ENCODE measurements at regions not wholly inside any gene's neighbourhood (a gene's known extent, or its start where the extent isn't known, plus 50 kb on each side); places are given as distances from the start of the nearest gene placed in this dataset.
A peak's percentile ranks its signal among the peaks of the same experiment; 100 is the strongest.

- H3K27me3 ChIP-seq (ENCODE audit: control insufficient read depth, insufficient read depth, low read length, poor library complexity, severe bottlenecking), result no peaks in the 10 kb centered on the region
- no peaks in the 10 kb centered on the region for H3K9me3 ChIP-seq (ENCODE audit: control insufficient read depth, low read length)
- Mint-ChIP-seq H3K9me3 (no peaks in the 10 kb centered on the region), H3K36me3 (ENCODE audit: low read depth) (no peaks in the 10 kb centered on the region), H3K27ac (peak overlapping the region; percentile 35), H3K27me3 (ENCODE audit: insufficient read depth) (peaks cover 2% of the 10 kb centered on the region), H3K4me1 (peaks cover 62% of the 10 kb centered on the region), H3K4me3 (no peak overlapping the region)
- peak; percentile 47 for DNase-seq
- no peaks in the 10 kb centered on the region for H3K36me3 ChIP-seq (ENCODE audit: control insufficient read depth, insufficient read depth, low read length)
- no peak overlapping the region for H3K27ac ChIP-seq (ENCODE audit: low read depth, low read length)
- H3K4me3 ChIP-seq (ENCODE audit: low read length), result no peak overlapping the region
- H3K9ac ChIP-seq (ENCODE audit: extremely low read depth, low read length, poor library complexity, severe bottlenecking), result no peak overlapping the region
- 87% methylated on average over 2 of the region's 2 CpGs; no CpG with 5 or more reads in 1 of the 2 experiments for WGBS, 2 experiments (ENCODE audit: insufficient coverage in 1 of 2, insufficient read length in 1 of 2)
- H3K4me1 ChIP-seq (ENCODE audit: control insufficient read depth, insufficient read depth, low read length), result peaks cover 17% of the 10 kb centered on the region
- no peak for TF ChIP-seq CTCF (conservative IDR thresholded peaks at IDR 0.05)
Measured at GRCh38 chr2:16950436-16950835, 284.8 kb upstream of the CYRIA start.

- no peak for TF ChIP-seq CTCF (conservative IDR thresholded peaks at IDR 0.05)
- H3K27ac Mint-ChIP-seq, result peak overlapping the region; percentile 11
Measured at GRCh38 chr2:16948710-16949109, 283.1 kb upstream of the CYRIA start.

GRCh38 chr2:16948053-16948452, 282.4 kb upstream of the CYRIA start:
- Histone ChIP-seq H3K4me1 (ENCODE audit: control insufficient read depth, insufficient read depth, low read length) (peaks cover 17% of the 10 kb centered on the region), H3K9me3 (ENCODE audit: control insufficient read depth, low read length) (no peaks in the 10 kb centered on the region), H3K27me3 (ENCODE audit: control insufficient read depth, insufficient read depth, low read length, poor library complexity, severe bottlenecking) (no peaks in the 10 kb centered on the region), H3K9ac (ENCODE audit: extremely low read depth, low read length, poor library complexity, severe bottlenecking) (no peak overlapping the region), H3K36me3 (ENCODE audit: control insufficient read depth, insufficient read depth, low read length) (no peaks in the 10 kb centered on the region), H3K27ac (ENCODE audit: low read depth, low read length) (no peak overlapping the region), H3K4me3 (ENCODE audit: low read length) (no peak overlapping the region)
- DNase-seq, result peak; percentile 71
- Mint-ChIP-seq H3K27ac (peak overlapping the region; percentile 88), H3K4me1 (peaks cover 56% of the 10 kb centered on the region), H3K9me3 (no peaks in the 10 kb centered on the region), H3K4me3 (peak overlapping the region; percentile 1), H3K36me3 (ENCODE audit: low read depth) (no peaks in the 10 kb centered on the region), H3K27me3 (ENCODE audit: insufficient read depth) (no peaks in the 10 kb centered on the region)
- 38 to 60% methylated on average over 1 to 5 of the region's 5 CpGs for WGBS, 2 experiments (ENCODE audit: insufficient coverage in 1 of 2, insufficient read length in 1 of 2)
- no peak for TF ChIP-seq CTCF (conservative IDR thresholded peaks at IDR 0.05)

More at GRCh38 chr2:16948710-16949109, 283.1 kb upstream of the CYRIA start:
- no peak overlapping the region for H3K27ac ChIP-seq (ENCODE audit: low read depth, low read length)
- H3K9ac ChIP-seq (ENCODE audit: extremely low read depth, low read length, poor library complexity, severe bottlenecking), result no peak overlapping the region
- no peaks in the 10 kb centered on the region for H3K9me3 ChIP-seq (ENCODE audit: control insufficient read depth, low read length)
- H3K27me3 Mint-ChIP-seq (ENCODE audit: insufficient read depth), result no peaks in the 10 kb centered on the region
- H3K36me3 ChIP-seq (ENCODE audit: control insufficient read depth, insufficient read depth, low read length), result no peaks in the 10 kb centered on the region
- peaks cover 17% of the 10 kb centered on the region for H3K4me1 ChIP-seq (ENCODE audit: control insufficient read depth, insufficient read depth, low read length)
- H3K4me3 ChIP-seq (ENCODE audit: low read length), result peak overlapping the region; percentile 5
- H3K9me3 Mint-ChIP-seq, result no peaks in the 10 kb centered on the region
- DNase-seq, result no peak
- H3K4me1 Mint-ChIP-seq, result peaks cover 59% of the 10 kb centered on the region
- no peaks in the 10 kb centered on the region for H3K27me3 ChIP-seq (ENCODE audit: control insufficient read depth, insufficient read depth, low read length, poor library complexity, severe bottlenecking)
- no peaks in the 10 kb centered on the region for H3K36me3 Mint-ChIP-seq (ENCODE audit: low read depth)
- no peak overlapping the region for H3K4me3 Mint-ChIP-seq

Measured in endodermal cell (in vitro differentiated cells).